ENCODE measurements at regions not wholly inside any gene's neighbourhood (a gene's known extent, or its start where the extent isn't known, plus 50 kb on each side); places are given as distances from the start of the nearest gene placed in this dataset.

- H3K27me3 ChIP-seq, result peaks cover 3% of the 10 kb centered on the region
- no peak for DNase-seq
- H3K9me3 ChIP-seq, result no peaks in the 10 kb centered on the region
- no peaks in the 10 kb centered on the region for H3K36me3 ChIP-seq
- H3K4me1 ChIP-seq, result no peaks in the 10 kb centered on the region
- TF ChIP-seq CTCF (IDR thresholded peaks at IDR 0.05; ENCODE audit: low read depth, low read length), result no peak
- H3K4me3 ChIP-seq (ENCODE audit: low read depth, low read length), result no peak overlapping the region
Measured at GRCh38 chr2:235390108-235390815, 103.6 kb upstream of the AGAP1 start.

DNA sequence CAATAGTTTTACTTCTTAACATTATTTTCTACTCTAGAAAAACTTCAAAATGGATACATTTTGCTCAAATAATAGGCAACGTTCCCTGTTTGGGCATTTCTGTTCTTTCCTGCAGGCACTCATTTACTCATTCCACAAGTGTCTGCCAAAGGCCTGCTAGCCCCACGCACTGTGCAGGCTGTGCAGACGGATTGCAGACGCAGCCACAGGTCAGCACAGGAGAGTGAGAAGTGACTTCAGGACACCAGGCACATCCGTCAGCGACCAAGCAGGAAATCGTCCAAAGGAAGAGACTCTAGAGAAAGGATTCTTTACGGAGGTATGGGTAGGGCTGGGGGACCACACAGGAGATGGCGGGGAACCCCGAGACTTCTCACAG is 103.0 kb upstream of the AGAP1 start:
- peaks cover 3% of the 10 kb centered on the region for H3K27me3 ChIP-seq
- no peak overlapping the region for H3K4me3 ChIP-seq (ENCODE audit: low read depth, low read length)
- H3K36me3 ChIP-seq, result no peaks in the 10 kb centered on the region
- no peaks in the 10 kb centered on the region for H3K4me1 ChIP-seq
- DNase-seq, result no peak
- no peaks in the 10 kb centered on the region for H3K9me3 ChIP-seq
- no peak for TF ChIP-seq CTCF (IDR thresholded peaks at IDR 0.05; ENCODE audit: low read depth, low read length)

DNA sequence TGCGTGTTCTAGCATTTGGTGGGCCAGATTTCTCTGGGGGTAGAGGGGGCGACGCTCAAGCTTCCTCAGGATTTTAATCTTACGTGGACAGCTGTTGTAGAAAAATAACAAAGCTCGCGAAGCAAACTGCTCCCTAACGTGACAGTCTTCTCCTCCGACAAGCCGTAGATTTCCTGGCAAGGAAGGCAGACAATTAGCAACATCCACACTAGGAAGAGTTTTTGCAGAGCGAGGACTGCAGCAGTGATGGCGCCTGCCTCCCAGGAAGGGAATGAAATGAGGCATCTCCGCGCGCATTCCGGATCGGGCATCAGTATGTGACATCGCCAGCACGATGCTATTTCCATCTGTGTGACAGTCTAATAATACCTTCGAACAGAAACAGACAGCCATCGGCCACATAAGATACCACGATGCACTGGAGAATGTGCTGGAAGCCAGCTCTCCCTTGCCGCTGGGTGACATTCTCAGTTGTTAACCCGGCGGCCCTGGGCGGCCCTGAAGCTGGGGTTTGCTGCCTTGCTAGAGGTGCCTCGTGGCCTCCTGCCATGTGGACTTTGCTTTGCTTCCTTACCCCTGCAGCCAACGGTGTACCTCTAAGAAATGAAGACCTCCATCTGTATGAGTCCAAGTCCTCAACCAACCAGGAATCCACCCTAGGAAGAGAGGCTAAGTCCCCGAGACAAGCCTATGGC is 101.8 kb upstream of the AGAP1 start:
- Histone ChIP-seq H3K36me3 (no peaks in the 10 kb centered on the region), H3K4me3 (ENCODE audit: low read depth, low read length) (no peak overlapping the region), H3K4me1 (no peaks in the 10 kb centered on the region), H3K9me3 (no peaks in the 10 kb centered on the region), H3K27me3 (peaks cover 3% of the 10 kb centered on the region)
- DNase-seq, result no peak
- TF ChIP-seq CTCF (IDR thresholded peaks at IDR 0.05; ENCODE audit: low read depth, low read length), result no peak

DNA sequence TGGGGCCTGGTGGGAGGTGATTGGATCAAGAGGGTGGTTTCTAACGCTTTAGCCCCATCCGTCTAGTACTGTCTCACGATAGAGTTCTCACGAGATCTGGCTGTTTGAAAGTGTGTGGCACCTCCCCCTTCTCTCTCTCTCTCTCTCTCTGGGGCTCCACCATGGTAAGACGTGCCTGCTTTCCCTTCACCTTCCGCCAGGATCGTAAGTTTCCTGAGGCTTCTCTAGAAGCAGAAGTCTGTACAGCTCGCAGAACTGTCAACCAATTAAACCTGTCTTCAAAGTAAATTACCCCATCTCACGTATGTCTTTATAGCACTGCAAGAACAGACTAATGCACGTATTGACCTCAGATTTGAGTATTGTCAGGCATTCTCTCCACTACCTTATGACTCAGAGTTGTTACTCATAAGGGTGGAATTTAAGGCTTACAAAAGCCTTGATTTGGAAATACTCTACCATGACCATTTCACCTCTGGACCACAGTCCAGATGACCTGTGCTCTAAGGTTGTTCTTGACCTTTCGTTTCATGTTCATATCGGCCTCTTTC is 99.5 kb upstream of the AGAP1 start:
- Histone ChIP-seq H3K27me3 (no peaks in the 10 kb centered on the region; the same call in none of the 2 replicates), H3K4me1 (no peaks in the 10 kb centered on the region), H3K9me3 (no peaks in the 10 kb centered on the region), H3K36me3 (no peaks in the 10 kb centered on the region), H3K4me3 (ENCODE audit: low read depth, low read length) (no peak overlapping the region)
- no peak for TF ChIP-seq CTCF (IDR thresholded peaks at IDR 0.05; ENCODE audit: low read depth, low read length)
- DNase-seq, result no peak

DNA sequence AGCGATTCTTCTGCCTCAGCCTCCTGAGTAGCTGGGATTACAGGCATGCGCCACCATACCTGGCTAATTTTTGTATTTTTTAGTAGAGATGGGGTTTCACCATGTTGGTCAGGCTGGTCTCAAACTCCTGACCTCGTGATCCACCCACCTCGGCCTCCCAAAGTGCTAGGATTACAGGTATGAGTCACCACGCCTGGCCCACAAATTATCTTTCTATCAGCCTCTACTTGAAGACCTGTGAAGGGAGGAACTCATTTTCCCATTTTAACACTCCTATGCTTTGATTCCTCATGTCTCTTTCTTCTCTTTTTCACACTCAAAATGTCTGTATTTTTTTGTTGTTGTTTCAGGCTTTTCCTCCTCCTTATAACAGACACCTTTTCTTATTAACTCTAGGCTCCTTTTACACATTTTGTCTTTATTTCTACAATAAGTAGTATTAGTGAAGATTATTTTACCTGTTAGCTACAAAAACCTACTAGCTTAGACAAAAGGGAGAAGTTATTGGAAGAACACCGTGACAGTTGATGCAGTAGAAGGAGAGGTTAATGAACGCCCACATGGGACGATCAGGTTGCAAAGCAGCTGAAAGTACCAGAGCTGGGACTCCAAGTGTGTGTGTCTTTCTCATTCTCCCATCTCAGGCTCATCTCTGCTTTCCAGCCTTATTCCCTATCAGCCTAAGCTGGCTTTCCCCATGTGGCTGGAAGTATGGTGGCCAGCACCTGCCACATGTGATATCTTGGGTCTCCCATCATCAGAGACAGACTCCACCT is 97.6 kb upstream of the AGAP1 start:
- H3K4me1 ChIP-seq, result no peaks in the 10 kb centered on the region
- H3K27me3 ChIP-seq, result no peaks in the 10 kb centered on the region; the same call in 1 of the 2 replicates
- H3K4me3 ChIP-seq (ENCODE audit: low read depth, low read length), result no peak overlapping the region
- no peaks in the 10 kb centered on the region for H3K9me3 ChIP-seq
- TF ChIP-seq CTCF (IDR thresholded peaks at IDR 0.05; ENCODE audit: low read depth, low read length), result no peak
- DNase-seq, result no peak
- no peaks in the 10 kb centered on the region for H3K36me3 ChIP-seq

All from BE2C (cell line).